ENCODE measurements at regions not wholly inside any gene's neighbourhood (a gene's known extent, or its start where the extent isn't known, plus 50 kb on each side); places are given as distances from the start of the nearest gene placed in this dataset.
"Not testable (repeated sequence)": the region's sequence is repeated elsewhere in the genome, so short reads cannot be mapped to it uniquely, and the experiment has no call there.

- DNase-seq, result no peak
Measured at GRCh38 chr12:91883811-91884210, 261.8 kb downstream of the BTG1 start.

- no peak for DNase-seq
Measured at GRCh38 chr12:91882910-91883309, 262.7 kb downstream of the BTG1 start.

GRCh38 chr12:91880528-91880927 is 265.1 kb downstream of the BTG1 start:
- no peak for DNase-seq

- DNase-seq, result no peak
Measured at GRCh38 chr12:91877456-91878235, 268.0 kb downstream of the BTG1 start.

- no peak for DNase-seq
Measured at GRCh38 chr12:91877022-91877421, 268.6 kb downstream of the BTG1 start.

- not testable (repeated sequence) for DNase-seq
Measured at GRCh38 chr12:91875671-91876070, 270.0 kb downstream of the BTG1 start.

- DNase-seq, result no peak
Measured at GRCh38 chr12:91874086-91874865, 271.4 kb downstream of the BTG1 start.

GRCh38 chr12:91871751-91872150 is 273.9 kb downstream of the BTG1 start:
- no peak for DNase-seq

- no peak for DNase-seq
Measured at GRCh38 chr12:91870872-91871707, 274.6 kb downstream of the BTG1 start.

GRCh38 chr12:91868054-91868453 is 277.6 kb downstream of the BTG1 start:
- no peak for DNase-seq

GRCh38 chr12:91866566-91866965 is 279.1 kb downstream of the BTG1 start:
- DNase-seq, result no peak

- no peak for DNase-seq
Measured at GRCh38 chr12:91863702-91864101, 281.9 kb downstream of the BTG1 start.

GRCh38 chr12:91861554-91861953 is 284.1 kb downstream of the BTG1 start:
- no peak for DNase-seq

GRCh38 chr12:91859347-91859746 is 286.3 kb downstream of the BTG1 start:
- no peak for DNase-seq

- DNase-seq, result no peak
Measured at GRCh38 chr12:91857813-91858542, 287.7 kb downstream of the BTG1 start.

GRCh38 chr12:91854725-91855124 is 290.9 kb downstream of the BTG1 start:
- no peak for DNase-seq

- no peak for DNase-seq
Measured at GRCh38 chr12:91853350-91854127, 292.1 kb downstream of the BTG1 start.

- DNase-seq, result no peak
Measured at GRCh38 chr12:91852634-91853033, 293.0 kb downstream of the BTG1 start.

GRCh38 chr12:91851741-91852477 is 293.7 kb downstream of the BTG1 start:
- no peak for DNase-seq

GRCh38 chr12:91846466-91847055 is 299.1 kb downstream of the BTG1 start:
- no peak for DNase-seq

GRCh38 chr12:91845365-91845764 is 300.3 kb downstream of the BTG1 start:
- DNase-seq, result no peak

Data from NCI-H446 treated with DMSO at 0.1 percent for 48 hours (cell line).